Esophagus muscularis mucosa (tissue), 3 donors: ENCODE measurements at regions not wholly inside any gene's neighbourhood (a gene's known extent, or its start where the extent isn't known, plus 50 kb on each side); places are given as distances from the start of the nearest gene placed in this dataset.

Experiments used
- POLR2A ChIP-seq: fragments of 450-650 bp; IDR thresholded peaks from one replicate; pipeline ENCODE4 v1.6.1; 2017; ENCODE audit warnings: antibody characterized with exemption, moderate library complexity, mild to moderate bottlenecking, low read depth
- POLR2AphosphoS5 ChIP-seq, 2 donors: sonication (generic); formaldehyde crosslinking; IDR thresholded peaks; one replicate each; pipeline ENCODE4 v1.6.1; 2017; ENCODE audit warnings: antibody characterized with exemption in 2 of 2
- TF ChIP-seq, protein P1 (sequence below), 3 experiments: fragments of 200-600 bp in 2 of 3; fragments of 450-650 bp in 1 of 3; sonication (generic) in 2 of 3; IDR thresholded peaks; one replicate each; pipeline ENCODE4 v1.5.1; 2017 to 2019; ENCODE audit warnings: antibody characterized with exemption in 3 of 3, mild to moderate bottlenecking in 2 of 3, moderate library complexity in 1 of 3

- TF ChIP-seq POLR2AphosphoS5 (IDR thresholded peaks at IDR 0.05) = no peak
- TF ChIP-seq, protein P1, sequence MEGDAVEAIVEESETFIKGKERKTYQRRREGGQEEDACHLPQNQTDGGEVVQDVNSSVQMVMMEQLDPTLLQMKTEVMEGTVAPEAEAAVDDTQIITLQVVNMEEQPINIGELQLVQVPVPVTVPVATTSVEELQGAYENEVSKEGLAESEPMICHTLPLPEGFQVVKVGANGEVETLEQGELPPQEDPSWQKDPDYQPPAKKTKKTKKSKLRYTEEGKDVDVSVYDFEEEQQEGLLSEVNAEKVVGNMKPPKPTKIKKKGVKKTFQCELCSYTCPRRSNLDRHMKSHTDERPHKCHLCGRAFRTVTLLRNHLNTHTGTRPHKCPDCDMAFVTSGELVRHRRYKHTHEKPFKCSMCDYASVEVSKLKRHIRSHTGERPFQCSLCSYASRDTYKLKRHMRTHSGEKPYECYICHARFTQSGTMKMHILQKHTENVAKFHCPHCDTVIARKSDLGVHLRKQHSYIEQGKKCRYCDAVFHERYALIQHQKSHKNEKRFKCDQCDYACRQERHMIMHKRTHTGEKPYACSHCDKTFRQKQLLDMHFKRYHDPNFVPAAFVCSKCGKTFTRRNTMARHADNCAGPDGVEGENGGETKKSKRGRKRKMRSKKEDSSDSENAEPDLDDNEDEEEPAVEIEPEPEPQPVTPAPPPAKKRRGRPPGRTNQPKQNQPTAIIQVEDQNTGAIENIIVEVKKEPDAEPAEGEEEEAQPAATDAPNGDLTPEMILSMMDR (IDR thresholded peaks at IDR 0.05) = no peak
- no peak for TF ChIP-seq POLR2A
Observed at GRCh38 chr5:14064841-14065240, 78.3 kb upstream of the TRIO start.
